GM12878 (cell line): ENCODE measurements at regions not wholly inside any gene's neighbourhood (a gene's known extent, or its start where the extent isn't known, plus 50 kb on each side); places are given as distances from the start of the nearest gene placed in this dataset.

ENCODE experiments used
- ATAC-seq: fragments of 200-7000 bp; cut with Tn5 transposase; 3 replicates; pipeline ENCODE4 v1.9.1; 2020; ENCODE audit warnings: mild to moderate bottlenecking, moderate library complexity
- BruUV-seq: library from RNA; stranded (reverse); fragments of 400-500 nt; replicated peaks from 2 replicates; lab custom pipeline; 2021; lab: Mats Ljungman, UMichigan
- CTCF ChIA-PET: fragments of 300-600 bp; sonication (Branson Sonifier 250); formaldehyde crosslinking; extraction: SDS; loops from one replicate; lab custom pipeline; 2021; ENCODE audit warnings: inconsistent platforms; lab: Yijun Ruan, JAX
- POLR2A ChIA-PET: fragments of 350-600 bp; formaldehyde crosslinking; extraction: SDS; loops from one replicate; lab custom pipeline; 2021; ENCODE audit warnings: inconsistent platforms; lab: Charles Lee
- RAD21 ChIA-PET: fragments of 300-600 bp; sonication (Branson Sonifier 250); formaldehyde crosslinking; loops from one replicate; lab custom pipeline; 2023; ENCODE audit warnings: antibody characterized with exemption; ENCODE audit not compliant: unreplicated experiment; lab: Charles Lee
- SMC1A ChIA-PET: fragments of 300-600 bp; sonication (Branson Sonifier 250); formaldehyde crosslinking; loops from one replicate; lab custom pipeline; 2023; ENCODE audit not compliant: unreplicated experiment, uncharacterized antibody; lab: Charles Lee
- DNase-seq: peaks from one replicate; pipeline ENCODE4 v3.0.0-alpha.2; 2011; ENCODE audit warnings: low read depth, low spot score
- FAIRE-seq: peaks from 3 replicates; lab custom pipeline; 2011; peaks lifted over from hg19 to GRCh38; lab: Jason Lieb, UNC
- H2AFZ ChIP-seq: 2 replicates; pipeline ENCODE4 v1.6.0; 2011; ENCODE audit warnings: low read depth, low read length, control low read depth; ENCODE audit not compliant: control insufficient read depth
- H3K27ac ChIP-seq: 2 replicates; pipeline ENCODE4 v1.5.1; 2011; ENCODE audit warnings: control low read depth; ENCODE audit not compliant: control insufficient read depth, insufficient read depth
- H3K27me3 ChIP-seq, 2 experiments: replicated peaks in 1 of 2; 2 replicates each; pipeline versions ENCODE4 v1.6.0 to v1.6.1; 2011; ENCODE audit warnings: low read length in 1 of 2; ENCODE audit not compliant: control insufficient read depth in 2 of 2, insufficient read depth in 2 of 2
- H3K36me3 ChIP-seq, 2 experiments: 2 replicates each; pipeline ENCODE4 v1.5.1; 2011; ENCODE audit warnings: low read length in 1 of 2; ENCODE audit not compliant: control insufficient read depth in 2 of 2, insufficient read depth in 2 of 2
- H3K4me1 ChIP-seq: 2 replicates; pipeline ENCODE4 v1.6.1; 2011; ENCODE audit warnings: mild to moderate bottlenecking, low read length, moderate library complexity, mixed read lengths; ENCODE audit not compliant: control insufficient read depth, insufficient read depth
- H3K4me2 ChIP-seq: 2 replicates; pipeline ENCODE4 v1.6.0; 2011; ENCODE audit warnings: control low read depth; ENCODE audit not compliant: control insufficient read depth, insufficient read depth
- H3K4me3 ChIP-seq: fragments of 200-600 bp; sonication (generic); 2 replicates; pipeline ENCODE4 v1.5.1; 2016
- H3K79me2 ChIP-seq: 2 replicates; pipeline ENCODE4 v1.6.0; 2011; ENCODE audit warnings: low read length; ENCODE audit not compliant: control insufficient read depth, insufficient read depth
- H3K9ac ChIP-seq: 2 replicates; pipeline ENCODE4 v1.8.0; 2011; ENCODE audit warnings: low read length, control low read depth, mixed read lengths; ENCODE audit not compliant: control insufficient read depth, insufficient read depth
- H3K9me3 ChIP-seq: replicated peaks from 3 replicates; pipeline ENCODE4 v1.5.1; 2011; ENCODE audit warnings: mild to moderate bottlenecking, low read length; ENCODE audit not compliant: control insufficient read depth, insufficient read depth
- H4K20me1 ChIP-seq: 2 replicates; pipeline ENCODE4 v1.6.0; 2011; ENCODE audit not compliant: control insufficient read depth, insufficient read depth
- CREB1 ChIP-seq: IDR thresholded peaks from 2 replicates; pipeline ENCODE4 v1.6.1; 2012; ENCODE audit warnings: low read depth, mild to moderate bottlenecking, inconsistent platforms
- CREM ChIP-seq: IDR thresholded peaks from 2 replicates; pipeline ENCODE4 v1.6.1; 2014; ENCODE audit warnings: antibody characterized with exemption, low read depth
- EGR1 ChIP-seq, 2 experiments: IDR thresholded peaks; 1 replicate in 1 of 2; 2 replicates in 1 of 2; pipeline ENCODE4 v1.6.1; 2011 to 2012; ENCODE audit warnings: low read depth in 2 of 2, low read length in 2 of 2, borderline replicate concordance in 1 of 2, mild to moderate bottlenecking in 1 of 2, moderate library complexity in 1 of 2
- EP300 ChIP-seq, 2 experiments: fragments of 150-350 bp in 1 of 2; IDR thresholded peaks; 2 replicates each; pipeline ENCODE4 v1.6.1; 2011 to 2012; ENCODE audit warnings: low read depth in 2 of 2, low read length in 2 of 2, borderline replicate concordance in 1 of 2, improper control_type of control experiment in 1 of 2, inconsistent platforms in 1 of 2; ENCODE audit not compliant: control insufficient read depth in 1 of 2
- MEF2A ChIP-seq: IDR thresholded peaks from 2 replicates; pipeline ENCODE4 v1.6.1; 2011; ENCODE audit warnings: low read depth, mild to moderate bottlenecking, low read length, moderate library complexity; ENCODE audit not compliant: insufficient read depth
- MYB ChIP-seq: fragments of 150-350 bp; IDR thresholded peaks from 2 replicates; pipeline ENCODE4 v1.6.1; 2014; ENCODE audit warnings: mild to moderate bottlenecking, low read depth, low read length, borderline replicate concordance
- POLR2A ChIP-seq: IDR thresholded peaks from 2 replicates; pipeline ENCODE4 v1.6.1; 2011; ENCODE audit warnings: low read depth, mild to moderate bottlenecking, low read length
- RAD51 ChIP-seq: fragments of 450-650 bp; IDR thresholded peaks from 2 replicates; pipeline ENCODE4 v1.6.1; 2016; ENCODE audit warnings: moderate library complexity, mild to moderate bottlenecking, inconsistent platforms
- SMC3 ChIP-seq: IDR thresholded peaks from 2 replicates; pipeline ENCODE4 v1.6.1; 2011; ENCODE audit warnings: low read length, improper control_type of control experiment, borderline replicate concordance
- TBL1XR1 ChIP-seq: IDR thresholded peaks from 2 replicates; pipeline ENCODE4 v1.6.1; 2012; ENCODE audit warnings: low read depth, low read length, improper control_type of control experiment
- TCF12 ChIP-seq: IDR thresholded peaks from 2 replicates; pipeline ENCODE4 v1.6.1; 2011; ENCODE audit warnings: low read depth, mild to moderate bottlenecking, low read length
- ZNF217 ChIP-seq: fragments of 450-650 bp; IDR thresholded peaks from 2 replicates; pipeline ENCODE4 v1.6.1; 2017; ENCODE audit warnings: antibody characterized with exemption, mild to moderate bottlenecking
- WGBS: methylation state at CpG from one replicate; pipeline ENCODE4 v1.1.6; 2016; ENCODE audit warnings: low lambda C conversion rate; ENCODE audit not compliant: insufficient replicate concordance, insufficient coverage; ENCODE audit errors: missing lambda C conversion rate; 5-methylcytosine and 5-hydroxymethylcytosine counted together
- in situ Hi-C: fragments of 300-500 bp; cut with MboI; formaldehyde crosslinking; loops from 9 replicates; pipeline ENCODE4 v1.14.3; 2018; ENCODE audit warnings: mixed read lengths
- intact Hi-C: fragments of 100-400 bp; cut with micrococcal nuclease; formaldehyde crosslinking; loops from one replicate; pipeline ENCODE4 v1.14.2; 2022; ENCODE audit not compliant: unreplicated experiment
- TF ChIP-seq, protein P1 (sequence below): fragments of 450-650 bp; IDR thresholded peaks from 2 replicates; pipeline ENCODE4 v1.6.1; 2017; ENCODE audit warnings: mild to moderate bottlenecking, moderate library complexity
- TF ChIP-seq, protein P2 (sequence below): IDR thresholded peaks from 2 replicates; pipeline ENCODE4 v1.6.1; 2012; ENCODE audit warnings: low read depth, low read length, improper control_type of control experiment
- TF ChIP-seq, protein P3 (sequence below): fragments of 150-350 bp; IDR thresholded peaks from 2 replicates; pipeline ENCODE4 v1.6.1; 2014; ENCODE audit warnings: mild to moderate bottlenecking, low read depth, low read length

DNA sequence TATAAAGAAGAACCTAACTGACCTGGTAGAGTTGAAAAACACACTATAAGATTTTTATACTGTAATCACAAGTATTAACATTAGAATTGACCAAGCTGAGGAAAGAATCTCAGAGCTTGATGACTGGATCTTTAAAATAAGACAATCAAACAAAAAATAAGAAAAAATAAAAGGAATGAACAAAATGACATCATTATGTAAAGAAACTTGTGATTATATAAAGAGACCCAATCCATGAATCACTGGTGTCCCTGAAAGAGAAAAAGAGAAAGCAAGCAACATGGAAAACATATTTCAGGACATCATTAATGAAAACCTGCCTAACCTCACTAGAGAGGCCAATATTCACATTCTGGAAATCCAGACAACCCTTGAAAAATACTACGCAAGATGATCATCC lies 822.5 kb upstream of the SLITRK5 start:
- Histone ChIP-seq H3K4me1 (no peaks in the 10 kb centered on the region), H2AFZ (no peak overlapping the region), H3K27ac (no peak overlapping the region), H3K79me2 (no peaks in the 10 kb centered on the region), H3K4me3 (no peak overlapping the region), H4K20me1 (no peaks in the 10 kb centered on the region), H3K9ac (no peak overlapping the region), H3K36me3 (no peaks in the 10 kb centered on the region), H3K4me2 (no peak overlapping the region), H3K9me3 (no peaks in the 10 kb centered on the region), H3K27me3 (no peaks in the 10 kb centered on the region)
- no peak for ATAC-seq
- TF ChIP-seq, protein P1, sequence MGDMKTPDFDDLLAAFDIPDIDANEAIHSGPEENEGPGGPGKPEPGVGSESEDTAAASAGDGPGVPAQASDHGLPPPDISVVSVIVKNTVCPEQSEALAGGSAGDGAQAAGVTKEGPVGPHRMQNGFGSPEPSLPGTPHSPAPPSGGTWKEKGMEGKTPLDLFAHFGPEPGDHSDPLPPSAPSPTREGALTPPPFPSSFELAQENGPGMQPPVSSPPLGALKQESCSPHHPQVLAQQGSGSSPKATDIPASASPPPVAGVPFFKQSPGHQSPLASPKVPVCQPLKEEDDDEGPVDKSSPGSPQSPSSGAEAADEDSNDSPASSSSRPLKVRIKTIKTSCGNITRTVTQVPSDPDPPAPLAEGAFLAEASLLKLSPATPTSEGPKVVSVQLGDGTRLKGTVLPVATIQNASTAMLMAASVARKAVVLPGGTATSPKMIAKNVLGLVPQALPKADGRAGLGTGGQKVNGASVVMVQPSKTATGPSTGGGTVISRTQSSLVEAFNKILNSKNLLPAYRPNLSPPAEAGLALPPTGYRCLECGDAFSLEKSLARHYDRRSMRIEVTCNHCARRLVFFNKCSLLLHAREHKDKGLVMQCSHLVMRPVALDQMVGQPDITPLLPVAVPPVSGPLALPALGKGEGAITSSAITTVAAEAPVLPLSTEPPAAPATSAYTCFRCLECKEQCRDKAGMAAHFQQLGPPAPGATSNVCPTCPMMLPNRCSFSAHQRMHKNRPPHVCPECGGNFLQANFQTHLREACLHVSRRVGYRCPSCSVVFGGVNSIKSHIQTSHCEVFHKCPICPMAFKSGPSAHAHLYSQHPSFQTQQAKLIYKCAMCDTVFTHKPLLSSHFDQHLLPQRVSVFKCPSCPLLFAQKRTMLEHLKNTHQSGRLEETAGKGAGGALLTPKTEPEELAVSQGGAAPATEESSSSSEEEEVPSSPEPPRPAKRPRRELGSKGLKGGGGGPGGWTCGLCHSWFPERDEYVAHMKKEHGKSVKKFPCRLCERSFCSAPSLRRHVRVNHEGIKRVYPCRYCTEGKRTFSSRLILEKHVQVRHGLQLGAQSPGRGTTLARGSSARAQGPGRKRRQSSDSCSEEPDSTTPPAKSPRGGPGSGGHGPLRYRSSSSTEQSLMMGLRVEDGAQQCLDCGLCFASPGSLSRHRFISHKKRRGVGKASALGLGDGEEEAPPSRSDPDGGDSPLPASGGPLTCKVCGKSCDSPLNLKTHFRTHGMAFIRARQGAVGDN: no peak
- TF ChIP-seq POLR2A (no peak), ZNF217 (no peak), MEF2A (no peak), CREM (no peak), MYB (no peak), CREB1 (no peak), EP300 (IDR thresholded peaks at IDR 0.05; ENCODE audit: borderline replicate concordance in 1 of 2, control insufficient read depth in 1 of 2, low read depth in 2 of 2, low read length in 2 of 2) (no peak), EGR1 (IDR thresholded peaks at IDR 0.05; ENCODE audit: borderline replicate concordance in 1 of 2, low read depth in 2 of 2, low read length in 2 of 2) (no peak), RAD51 (no peak), TBL1XR1 (no peak), SMC3 (no peak), TCF12 (no peak)
- TF ChIP-seq, protein P2, sequence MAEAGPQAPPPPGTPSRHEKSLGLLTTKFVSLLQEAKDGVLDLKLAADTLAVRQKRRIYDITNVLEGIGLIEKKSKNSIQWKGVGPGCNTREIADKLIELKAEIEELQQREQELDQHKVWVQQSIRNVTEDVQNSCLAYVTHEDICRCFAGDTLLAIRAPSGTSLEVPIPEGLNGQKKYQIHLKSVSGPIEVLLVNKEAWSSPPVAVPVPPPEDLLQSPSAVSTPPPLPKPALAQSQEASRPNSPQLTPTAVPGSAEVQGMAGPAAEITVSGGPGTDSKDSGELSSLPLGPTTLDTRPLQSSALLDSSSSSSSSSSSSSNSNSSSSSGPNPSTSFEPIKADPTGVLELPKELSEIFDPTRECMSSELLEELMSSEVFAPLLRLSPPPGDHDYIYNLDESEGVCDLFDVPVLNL: no peak
- TF ChIP-seq, protein P3, sequence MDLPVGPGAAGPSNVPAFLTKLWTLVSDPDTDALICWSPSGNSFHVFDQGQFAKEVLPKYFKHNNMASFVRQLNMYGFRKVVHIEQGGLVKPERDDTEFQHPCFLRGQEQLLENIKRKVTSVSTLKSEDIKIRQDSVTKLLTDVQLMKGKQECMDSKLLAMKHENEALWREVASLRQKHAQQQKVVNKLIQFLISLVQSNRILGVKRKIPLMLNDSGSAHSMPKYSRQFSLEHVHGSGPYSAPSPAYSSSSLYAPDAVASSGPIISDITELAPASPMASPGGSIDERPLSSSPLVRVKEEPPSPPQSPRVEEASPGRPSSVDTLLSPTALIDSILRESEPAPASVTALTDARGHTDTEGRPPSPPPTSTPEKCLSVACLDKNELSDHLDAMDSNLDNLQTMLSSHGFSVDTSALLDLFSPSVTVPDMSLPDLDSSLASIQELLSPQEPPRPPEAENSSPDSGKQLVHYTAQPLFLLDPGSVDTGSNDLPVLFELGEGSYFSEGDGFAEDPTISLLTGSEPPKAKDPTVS: no peak
- SMC1A ChIA-PET: no interaction called here
- CTCF ChIA-PET: interaction anchor here (0.9 kb wide), 1 partner anchor 10 kb away, joined by 3 read pairs; no protein-coding TSS in a partner anchor
- POLR2A ChIA-PET: no interaction called here
- no TSS peak for BruUV-seq
- in situ Hi-C loops: no loop called here
- WGBS: 0% methylated on average over 1 of the region's 1 CpG
- intact Hi-C loops: no loop called here
- no peak for FAIRE-seq
- no peak for DNase-seq
- RAD21 ChIA-PET: no interaction called here
